Kidney glomerular epithelial cell (primary cell): ENCODE measurements at regions not wholly inside any gene's neighbourhood (a gene's known extent, or its start where the extent isn't known, plus 50 kb on each side); places are given as distances from the start of the nearest gene placed in this dataset.

Source experiments
- DNase-seq: peaks from one replicate; lab custom pipeline; 2025; lab: John Stamatoyannopoulos, UW

DNA sequence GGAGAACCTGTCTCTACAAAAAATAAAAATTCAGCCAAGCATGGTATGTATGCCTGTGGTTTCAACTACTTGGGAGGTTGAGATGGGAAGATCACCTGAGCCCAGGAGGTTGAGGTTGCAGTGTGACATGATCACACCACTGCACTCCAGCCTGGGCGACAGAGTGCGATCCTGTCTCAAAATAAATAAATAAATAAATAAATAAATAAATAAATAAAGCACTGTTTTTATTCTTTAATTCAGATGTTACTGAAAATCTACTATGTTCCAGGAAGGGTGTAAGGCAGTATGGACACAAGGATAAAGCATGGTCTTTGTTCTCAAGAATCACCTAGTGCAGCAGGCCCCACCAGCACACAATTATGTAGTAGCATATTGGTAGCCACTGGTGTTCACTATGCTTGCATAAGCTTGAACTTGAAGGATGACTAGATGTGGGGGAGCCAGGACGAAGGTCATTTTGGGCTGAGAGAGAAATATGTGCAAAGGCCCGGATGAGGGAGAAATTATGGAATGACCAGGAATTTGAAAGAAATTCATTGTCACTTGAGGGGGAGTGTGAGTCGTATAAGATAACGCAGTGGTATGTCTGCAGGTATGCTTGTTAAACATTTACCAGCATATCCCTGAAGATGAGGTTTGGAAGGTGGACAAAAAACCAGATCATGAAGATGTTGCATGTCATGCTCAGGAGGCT, 70.2 kb upstream of the CD180 start:
- no peak for DNase-seq

DNA sequence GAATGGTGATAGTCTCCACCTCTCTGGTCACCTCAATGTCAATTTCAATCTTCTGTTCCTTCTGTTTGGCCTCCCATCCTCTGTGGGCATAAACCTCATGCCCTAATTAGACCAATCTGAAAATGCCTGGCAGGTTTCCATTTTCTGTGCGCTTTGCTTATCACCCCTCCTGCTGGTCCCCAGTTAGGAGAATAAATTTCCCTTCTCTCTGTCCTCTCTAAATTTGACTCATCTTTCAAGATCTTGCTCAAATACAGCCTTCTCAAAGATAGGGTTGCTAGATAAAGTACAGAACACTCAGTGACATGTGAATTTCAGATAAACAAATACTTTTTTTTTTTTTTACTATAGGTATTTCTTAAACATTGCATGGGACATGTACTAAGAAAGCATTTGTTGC, 69.4 kb upstream of the CD180 start:
- DNase-seq, result no peak

GRCh38 chr5:67263656-67264408, 67.2 kb upstream of the CD180 start:
- no peak for DNase-seq

GRCh38 chr5:67262956-67263355, 66.4 kb upstream of the CD180 start:
- no peak for DNase-seq

- no peak for DNase-seq
These were observed 65.6 kb upstream of the CD180 start for GRCh38 chr5:67262206-67262605.

DNA sequence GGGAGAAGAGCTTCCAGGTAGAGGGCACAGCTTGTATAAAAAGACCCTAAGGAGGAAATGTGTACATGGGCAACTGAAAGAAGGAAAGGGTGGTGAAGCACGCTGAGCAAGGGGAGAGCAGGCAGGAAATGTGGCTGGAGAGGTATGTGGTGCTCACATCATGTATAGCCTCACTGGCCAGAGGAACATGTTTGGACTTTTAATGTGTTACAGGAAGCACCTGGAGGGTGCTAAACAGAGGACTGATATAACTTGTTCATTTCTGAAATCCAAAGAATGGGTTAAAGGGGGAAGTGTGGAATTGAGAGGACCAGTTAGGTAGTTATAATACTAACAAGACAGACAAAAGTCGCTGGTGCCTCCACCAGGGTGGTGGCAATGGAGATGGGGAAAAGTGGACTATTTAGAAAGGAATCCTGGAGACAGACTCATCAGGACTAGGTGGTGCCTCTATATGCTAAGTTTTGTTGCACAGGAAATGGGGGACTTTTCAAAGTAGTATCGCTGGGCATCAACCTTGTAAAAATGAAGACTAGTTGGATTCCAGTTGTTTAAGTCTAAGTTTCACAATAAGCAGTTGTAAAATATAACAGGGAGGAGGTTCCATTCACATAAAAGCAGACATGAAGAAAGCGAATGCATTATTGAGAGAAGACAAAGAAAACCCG, 63.1 kb upstream of the CD180 start:
- DNase-seq, result no peak

- no peak for DNase-seq
These were observed 60.9 kb upstream of the CD180 start for GRCh38 chr5:67257500-67257899.

GRCh38 chr5:67257077-67257476, 60.5 kb upstream of the CD180 start:
- DNase-seq, result no peak

GRCh38 chr5:67255881-67256280, 59.3 kb upstream of the CD180 start:
- DNase-seq, result no peak

DNA sequence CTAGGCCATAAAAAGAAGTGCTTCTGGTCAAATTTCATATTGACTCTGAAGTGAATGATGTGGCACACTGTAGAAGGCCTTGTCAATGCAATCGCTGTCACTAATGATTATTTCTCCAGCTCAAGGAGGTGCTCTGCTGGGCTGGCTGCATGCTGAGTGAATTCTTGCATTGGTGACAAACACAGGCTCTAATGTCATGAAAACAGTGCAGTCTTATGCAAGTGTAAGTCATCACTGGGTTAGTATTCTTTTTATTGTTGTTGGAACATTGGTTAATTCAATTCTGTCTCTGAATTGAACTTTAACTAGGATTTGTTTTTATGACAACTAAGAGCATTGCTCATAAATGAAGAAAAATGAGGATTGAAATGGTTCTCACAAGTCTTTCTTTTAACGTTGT, 57.3 kb upstream of the CD180 start:
- no peak for DNase-seq

DNA sequence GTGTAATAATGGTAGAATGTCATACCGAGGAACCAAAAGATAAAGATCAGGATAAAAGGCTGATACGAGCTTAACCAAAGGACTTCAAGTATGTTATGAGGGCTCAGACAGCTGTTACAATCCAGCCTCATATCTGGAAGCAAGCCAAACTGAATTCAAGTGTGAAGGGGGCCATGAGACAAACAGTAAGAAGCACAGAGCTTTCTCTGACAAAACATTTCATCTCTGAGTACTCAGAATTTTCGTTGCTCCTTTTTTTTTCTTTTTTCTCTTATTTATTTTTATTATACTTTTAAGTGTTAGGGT, 52.9 kb upstream of the CD180 start:
- no peak for DNase-seq

- DNase-seq, result no peak
These were observed 52.3 kb upstream of the CD180 start for GRCh38 chr5:67248703-67249589.

- DNase-seq, result no peak
These were observed 50.1 kb upstream of the CD180 start for GRCh38 chr5:67246546-67247268.
